ENCODE measurements at regions not wholly inside any gene's neighbourhood (a gene's known extent, or its start where the extent isn't known, plus 50 kb on each side); places are given as distances from the start of the nearest gene placed in this dataset.

DNA sequence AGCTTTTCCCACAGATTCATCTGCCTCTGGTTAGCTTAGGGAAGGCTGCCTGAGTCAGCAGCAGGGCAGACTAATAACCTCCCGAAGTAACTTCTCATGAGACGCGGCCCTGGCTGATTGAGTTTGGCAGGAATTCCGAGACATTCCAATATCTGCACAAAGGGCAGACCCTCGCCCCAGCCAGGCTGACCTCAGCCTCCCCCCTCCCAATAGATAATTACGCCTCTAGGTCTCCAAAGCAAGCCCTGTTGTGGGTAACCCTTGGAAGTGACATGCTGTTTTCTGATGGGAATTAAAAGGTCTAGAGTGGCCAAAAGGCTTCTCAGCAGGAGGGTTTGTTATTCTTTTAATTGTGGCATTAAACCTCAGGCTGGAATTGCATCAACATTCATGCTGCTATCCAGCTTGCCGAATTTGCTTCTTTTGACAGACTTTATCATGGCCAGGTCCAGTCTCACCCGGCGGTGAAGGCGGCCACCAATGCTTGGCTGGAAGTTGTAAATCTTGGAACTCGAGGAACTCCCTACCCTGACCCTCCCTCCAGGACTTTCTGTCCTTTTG is 98.0 kb upstream of the SLC14A2 start:
- no peak for DNase-seq (ENCODE audit: extremely low read depth, low read depth)

DNA sequence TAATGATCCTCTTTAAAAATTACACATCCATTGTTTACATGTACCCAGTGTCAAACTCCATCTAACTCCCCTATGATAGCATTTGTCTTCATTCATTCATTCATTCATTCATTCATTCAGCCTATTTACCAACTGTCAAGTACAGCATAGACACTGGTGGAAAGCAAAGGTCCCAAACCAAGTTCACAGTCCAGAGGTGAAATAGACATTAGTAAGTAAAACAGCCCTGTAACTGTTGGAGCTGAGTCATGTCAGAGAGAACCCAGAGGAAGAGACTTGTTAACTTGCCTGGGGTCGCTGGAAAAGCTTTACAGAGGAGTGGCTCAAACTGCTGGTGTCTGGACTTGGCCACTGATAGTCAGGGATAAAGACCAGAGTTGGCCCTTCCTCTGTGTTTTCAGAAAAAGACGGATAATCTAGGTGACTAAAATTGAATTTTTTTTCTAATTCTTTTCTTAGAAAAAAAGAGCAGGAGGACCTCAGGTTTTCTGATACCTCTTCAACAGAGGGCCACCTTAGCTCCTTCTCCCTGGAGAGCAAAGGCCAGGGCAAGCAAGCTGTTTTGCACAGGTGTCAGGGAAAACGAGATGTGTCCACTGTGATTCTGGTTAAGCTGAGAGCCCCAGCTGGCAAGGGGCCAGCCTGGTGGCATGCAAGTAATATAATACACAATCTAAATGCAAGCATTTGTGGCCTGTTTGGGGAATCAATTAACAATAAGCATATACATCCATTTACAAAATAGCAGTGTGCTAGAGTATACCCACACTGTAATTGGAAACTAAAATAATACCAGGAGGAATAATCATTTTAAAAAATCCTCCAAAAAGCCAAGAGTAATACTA is 96.7 kb upstream of the SLC14A2 start:
- DNase-seq (ENCODE audit: extremely low read depth, low read depth): no peak

DNA sequence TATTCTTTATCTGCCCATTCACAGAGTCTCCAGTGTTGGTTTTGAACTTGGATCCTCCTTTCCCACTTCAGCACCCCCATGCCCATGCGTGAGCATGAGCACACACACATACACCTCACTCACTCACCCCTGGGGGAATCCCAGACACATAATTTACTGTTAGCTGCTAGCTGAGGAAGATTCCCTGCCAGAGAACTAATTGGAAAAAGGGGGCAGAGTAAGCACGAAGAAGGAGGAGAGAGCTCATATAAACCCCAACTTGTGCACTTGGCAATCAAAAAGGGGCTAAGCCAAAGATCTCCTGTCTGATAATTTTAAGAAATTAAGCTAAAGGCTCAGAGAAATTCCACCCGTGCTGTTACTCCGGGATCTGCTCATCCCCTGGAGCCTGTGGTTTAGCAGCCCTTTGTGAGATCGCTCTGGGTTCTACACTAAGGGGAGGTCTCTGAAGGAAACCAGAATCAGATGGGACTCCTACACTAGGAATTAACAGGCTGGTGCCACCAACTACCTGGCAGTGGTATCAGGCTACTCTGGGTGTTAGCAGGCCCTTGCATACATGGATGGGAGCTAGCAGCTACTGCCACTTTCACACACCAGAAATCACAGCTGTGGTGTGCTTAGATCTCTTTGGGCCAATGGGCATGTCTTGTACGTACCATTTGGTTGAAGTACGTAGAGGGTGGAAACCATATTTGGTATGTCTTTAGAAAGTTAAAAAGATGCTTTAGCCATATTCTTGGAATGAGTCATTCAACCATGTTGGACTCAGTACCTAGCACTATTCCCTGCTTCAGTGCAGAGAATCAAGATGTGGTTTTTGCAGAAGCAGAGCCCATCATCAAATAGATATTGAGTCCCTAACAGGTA is 95.6 kb upstream of the SLC14A2 start:
- no peak for DNase-seq (ENCODE audit: extremely low read depth, low read depth)

DNA sequence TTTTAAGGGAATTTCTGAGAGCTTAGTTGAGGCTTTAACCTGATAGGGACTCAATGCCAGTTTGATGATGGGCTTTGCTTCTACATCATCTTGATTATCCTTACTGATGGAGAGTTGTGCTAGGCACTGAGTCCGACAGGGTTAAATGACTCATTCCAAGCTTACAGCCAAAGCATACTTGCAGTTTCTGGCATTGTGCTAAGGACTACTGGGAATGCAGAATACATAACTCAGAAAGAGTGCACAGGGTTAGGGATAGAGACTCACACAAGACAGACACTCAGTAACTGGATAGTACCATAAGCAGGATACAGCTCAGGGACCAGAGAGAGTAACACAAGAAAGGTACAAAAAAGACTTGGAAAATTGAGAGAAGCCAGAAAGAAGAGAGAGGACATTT is 94.1 kb upstream of the SLC14A2 start:
- no peak for DNase-seq (ENCODE audit: extremely low read depth, low read depth)

DNA sequence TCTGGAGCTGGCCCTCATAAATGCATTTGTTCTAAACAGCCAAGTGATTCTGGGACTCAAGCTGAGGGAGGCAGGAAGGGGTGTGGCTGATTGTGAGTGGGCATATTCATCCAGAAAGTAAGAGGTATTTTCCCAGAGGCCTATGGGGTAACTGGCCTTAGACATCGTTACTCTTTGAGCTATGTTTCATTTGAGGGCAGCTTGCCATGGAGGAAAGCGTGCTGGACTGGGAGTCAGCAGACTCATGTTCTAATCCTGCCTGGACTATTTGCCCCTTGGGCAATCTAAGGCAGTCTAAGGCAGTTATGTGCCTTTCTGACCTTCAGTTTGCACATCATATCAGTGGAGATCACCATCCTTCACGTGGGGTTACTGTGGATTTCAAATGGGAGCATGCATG is 93.5 kb upstream of the SLC14A2 start:
- DNase-seq (ENCODE audit: extremely low read depth, low read depth): no peak

DNA sequence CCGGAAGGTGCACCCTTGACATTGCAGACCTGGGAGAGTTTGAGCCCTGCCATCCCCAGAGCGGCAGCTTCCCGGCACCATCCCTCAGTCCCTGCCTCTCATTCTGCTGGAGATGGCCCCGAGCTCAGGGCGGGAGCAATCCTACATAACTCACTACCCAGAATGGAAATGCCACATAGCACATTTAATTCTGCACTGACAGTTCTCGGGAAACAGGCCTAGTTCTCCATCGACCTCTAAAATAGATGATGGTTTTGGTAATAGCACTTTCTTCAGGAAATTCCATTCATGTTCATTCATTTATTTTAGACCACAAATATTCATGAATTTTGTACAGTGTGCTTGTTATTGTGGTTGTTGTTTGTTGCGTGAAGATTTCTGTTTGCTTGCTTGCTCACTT is 92.9 kb upstream of the SLC14A2 start:
- no peak for DNase-seq (ENCODE audit: extremely low read depth, low read depth)

GRCh38 chr18:45525301-45525700 is 90.0 kb upstream of the SLC14A2 start:
- no peak for DNase-seq (ENCODE audit: extremely low read depth, low read depth)

DNA sequence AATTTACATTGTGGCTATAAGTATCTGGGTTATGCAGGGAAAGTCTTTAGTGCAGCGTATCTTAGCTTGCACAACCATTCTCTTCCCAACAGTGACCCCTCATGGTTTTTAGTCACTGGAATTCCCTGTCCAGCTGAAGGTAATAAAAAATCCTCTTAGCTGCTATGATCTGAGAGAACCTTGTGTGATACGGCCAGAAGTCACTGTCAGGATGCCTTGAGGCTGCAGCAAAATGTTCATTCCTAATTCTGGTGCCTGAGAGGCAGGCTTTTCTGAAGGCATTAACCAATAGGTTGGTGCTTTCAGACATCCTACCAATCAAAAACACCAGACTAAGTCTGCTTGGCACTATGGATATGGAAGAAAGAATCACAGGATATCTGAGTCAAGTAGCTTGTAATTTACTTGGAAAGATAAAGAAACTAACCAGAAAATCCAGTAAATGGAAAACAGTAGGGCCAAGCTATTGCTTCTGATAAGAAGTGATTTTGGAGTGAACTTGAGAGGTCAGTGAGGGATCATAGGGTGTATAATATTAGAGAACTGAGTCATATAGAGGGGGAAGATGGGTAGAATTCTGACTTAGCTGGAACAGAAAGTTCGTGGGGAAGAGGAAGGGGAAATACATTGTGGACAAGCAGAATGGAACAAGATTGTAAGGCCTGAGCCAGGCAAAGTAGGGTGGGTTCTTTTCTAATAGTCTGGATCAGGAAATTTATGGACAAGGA is 89.0 kb upstream of the SLC14A2 start:
- no peak for DNase-seq (ENCODE audit: extremely low read depth, low read depth)

- DNase-seq (ENCODE audit: extremely low read depth, low read depth): no peak
Measured at GRCh38 chr18:45527891-45528290, 87.4 kb upstream of the SLC14A2 start.

DNA sequence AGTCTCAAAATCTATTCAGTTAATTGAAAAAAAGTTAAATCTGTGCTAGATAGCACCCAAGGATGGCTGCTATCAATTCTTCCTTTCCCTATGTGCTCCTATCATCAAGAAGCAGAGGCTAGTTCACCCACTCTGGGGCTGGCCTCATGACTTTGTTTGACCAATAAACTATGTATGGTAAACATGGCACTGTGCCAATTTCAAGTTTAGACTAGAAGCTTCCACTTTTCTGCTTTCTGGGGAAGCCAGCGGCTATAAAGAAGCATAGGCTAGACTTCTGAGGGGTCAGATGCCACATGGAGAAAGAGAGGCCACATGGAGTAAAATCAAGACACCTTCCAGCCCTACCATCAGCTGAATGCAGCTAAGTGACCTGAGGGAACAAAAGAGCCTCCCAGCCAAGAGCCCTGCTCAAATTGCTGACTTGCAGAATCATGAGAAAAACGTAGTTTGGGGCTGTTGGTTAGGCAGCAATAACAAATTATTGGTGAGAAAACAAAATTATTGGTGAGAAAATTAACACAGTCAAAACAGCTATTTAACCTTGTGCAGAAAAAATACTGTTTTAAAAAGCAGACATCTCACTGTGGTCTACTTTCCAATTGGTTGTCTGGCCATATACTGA is 86.5 kb upstream of the SLC14A2 start:
- no peak for DNase-seq (ENCODE audit: extremely low read depth, low read depth)

DNA sequence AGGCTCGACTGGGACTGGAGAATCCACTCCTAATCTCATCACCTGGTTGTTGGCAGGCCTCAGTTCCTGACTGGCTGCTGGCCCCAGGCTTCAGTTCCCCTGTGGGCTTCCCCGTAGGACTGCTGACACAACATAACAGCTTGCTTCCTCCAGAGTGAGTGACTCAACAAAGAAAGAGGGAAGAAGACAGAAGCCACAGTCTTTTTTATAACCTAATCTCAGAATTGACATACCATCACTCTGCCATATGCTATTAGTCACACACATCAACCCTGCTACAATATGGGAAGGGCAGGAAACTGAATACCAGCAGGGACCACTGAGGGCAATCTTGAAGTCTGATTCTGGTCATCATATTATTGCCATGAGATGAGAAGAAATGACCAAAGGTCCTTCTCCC is 76.8 kb upstream of the SLC14A2 start:
- no peak for DNase-seq (ENCODE audit: extremely low read depth, low read depth)

- no peak for DNase-seq (ENCODE audit: extremely low read depth, low read depth)
Measured at GRCh38 chr18:45539491-45539891, 75.8 kb upstream of the SLC14A2 start.

DNA sequence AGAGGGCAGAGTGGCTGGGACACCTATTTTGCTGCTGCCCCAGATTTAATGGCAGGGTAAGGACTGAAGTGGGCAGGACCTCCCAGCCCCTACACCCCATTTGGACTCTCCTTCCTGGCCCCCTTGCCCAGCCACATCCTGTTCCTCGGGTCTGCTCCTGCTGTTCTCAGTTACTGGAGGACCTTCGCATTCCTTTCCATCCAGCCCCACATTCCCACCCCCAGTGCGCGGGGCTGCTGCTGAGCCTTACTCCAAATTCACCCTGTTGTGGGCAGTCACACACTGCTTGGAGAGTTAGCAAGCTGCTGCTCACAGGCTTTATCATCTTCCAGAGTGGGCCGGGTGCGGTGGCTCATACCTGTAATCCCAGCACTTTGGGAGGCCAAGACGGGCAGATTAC is 75.2 kb upstream of the SLC14A2 start:
- DNase-seq (ENCODE audit: extremely low read depth, low read depth): no peak

- no peak for DNase-seq (ENCODE audit: extremely low read depth, low read depth)
Measured at GRCh38 chr18:45541421-45541820, 73.9 kb upstream of the SLC14A2 start.

DNA sequence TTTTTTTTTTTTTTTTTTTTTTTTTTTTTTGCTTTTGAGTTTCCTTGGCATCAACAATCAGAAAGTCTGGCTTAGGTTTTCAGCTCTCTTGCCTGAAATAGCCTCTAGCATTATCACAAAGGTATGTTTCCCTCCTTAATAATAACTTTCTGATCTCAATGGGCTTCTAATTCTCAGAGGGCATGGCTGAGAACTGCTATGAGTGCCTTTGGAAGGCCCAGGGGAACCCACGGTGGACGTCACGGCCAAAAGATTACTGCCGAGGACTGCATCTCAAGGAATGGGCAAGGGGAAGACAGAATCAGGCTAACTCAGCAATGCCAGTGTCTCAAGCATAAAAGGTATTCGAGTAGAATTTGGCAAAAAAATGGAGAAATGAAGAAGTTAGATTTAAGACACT is 73.2 kb upstream of the SLC14A2 start:
- DNase-seq (ENCODE audit: extremely low read depth, low read depth): no peak

DNA sequence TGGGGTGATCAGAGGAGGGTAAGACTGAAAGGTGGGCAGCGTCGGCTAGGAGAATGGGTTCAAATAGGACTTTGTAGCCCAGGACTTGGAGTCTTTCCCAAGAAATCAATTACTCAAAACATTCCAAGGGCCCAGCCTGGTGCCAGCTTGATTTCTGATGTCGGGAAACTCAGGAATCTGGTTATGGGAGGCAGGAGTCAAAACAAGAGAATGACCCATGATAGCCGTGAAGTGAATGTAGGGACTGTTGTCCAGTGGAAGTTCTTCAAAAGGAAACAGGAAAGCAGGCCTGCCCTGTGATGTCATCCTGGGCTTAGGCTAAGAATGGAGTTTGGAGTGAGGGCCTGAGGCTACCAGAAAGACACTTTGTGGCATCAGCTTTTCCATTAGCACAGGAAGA is 67.4 kb upstream of the SLC14A2 start:
- DNase-seq (ENCODE audit: extremely low read depth, low read depth): no peak

DNA sequence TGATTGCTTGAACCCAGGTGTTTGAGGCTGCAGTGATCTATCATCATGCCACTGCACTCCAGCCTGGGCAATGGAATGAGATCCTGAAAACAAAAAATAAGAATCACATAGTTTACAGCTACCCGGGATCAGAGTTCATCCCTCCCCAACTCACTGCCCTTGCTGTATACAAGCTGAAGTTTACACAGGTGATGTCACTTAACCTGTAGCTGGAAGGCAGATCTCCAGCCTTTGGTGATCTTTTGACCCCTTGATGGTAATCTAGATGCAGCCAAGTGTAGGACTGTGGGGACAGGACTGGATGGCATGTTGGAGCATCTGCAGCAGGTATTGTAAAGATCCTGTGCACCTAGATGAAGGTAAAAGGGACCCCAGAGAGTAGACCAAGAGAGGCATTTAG is 66.7 kb upstream of the SLC14A2 start:
- no peak for DNase-seq (ENCODE audit: extremely low read depth, low read depth)

DNA sequence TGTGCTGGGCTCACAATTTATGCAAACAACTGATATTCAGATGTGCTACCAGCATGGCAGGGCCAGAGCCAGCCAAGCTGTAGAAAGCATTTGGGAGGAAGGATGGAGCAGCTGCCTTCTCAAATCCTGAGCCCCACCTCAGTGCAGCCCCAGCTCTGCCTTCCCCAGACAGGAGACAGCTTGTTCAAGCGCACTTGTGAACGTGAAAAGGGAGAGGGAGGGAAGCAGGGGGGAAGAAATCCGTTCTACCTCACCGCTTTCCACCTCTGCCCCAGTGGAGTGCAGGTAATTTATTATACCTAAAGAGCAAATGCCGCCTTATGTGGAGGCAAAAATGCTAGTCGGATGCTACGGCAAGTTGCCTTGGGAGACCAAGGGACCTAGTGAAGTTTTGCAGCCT is 66.0 kb upstream of the SLC14A2 start:
- DNase-seq (ENCODE audit: extremely low read depth, low read depth): no peak

- DNase-seq (ENCODE audit: extremely low read depth, low read depth): no peak
Measured at GRCh38 chr18:45551142-45551815, 64.0 kb upstream of the SLC14A2 start.
